Renal cortex interstitium (tissue), 11 donors: ENCODE measurements at regions not wholly inside any gene's neighbourhood (a gene's known extent, or its start where the extent isn't known, plus 50 kb on each side); places are given as distances from the start of the nearest gene placed in this dataset.
"Not testable (repeated sequence)": the region's sequence is repeated elsewhere in the genome, so short reads cannot be mapped to it uniquely, and the experiment has no call there.

Experiments used
- DNase-seq, 11 donors: peaks; one replicate each; pipeline ENCODE4 v3.0.0-alpha.2; 2013; ENCODE audit warnings: low read depth in 9 of 11, low spot score in 4 of 11; ENCODE audit errors: extremely low read depth in 1 of 11

DNA sequence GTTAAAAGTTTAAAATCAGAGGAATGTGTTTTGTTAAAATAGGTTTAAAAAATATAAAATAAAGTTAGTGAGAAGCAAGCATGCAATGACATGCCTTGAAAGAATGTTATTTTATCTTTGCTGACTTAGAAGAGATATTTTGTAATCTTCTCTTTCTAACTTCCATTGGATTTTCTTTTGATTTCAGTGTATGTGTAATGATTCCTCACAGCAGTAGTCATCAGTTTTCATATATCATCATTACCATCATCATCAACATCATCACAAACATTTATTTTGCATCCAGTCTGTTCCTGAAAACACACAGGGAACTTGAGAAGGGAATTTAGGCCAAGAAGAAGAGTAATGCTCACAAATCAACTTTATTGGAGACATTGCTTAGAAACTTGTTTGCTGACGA lies 699.6 kb downstream of the TAF11L14 start:
- DNase-seq: no peak

- DNase-seq: no peak
Measured at GRCh38 chr5:18334949-18335348, 700.7 kb downstream of the TAF11L14 start.

GRCh38 chr5:18354828-18355227 lies 720.6 kb downstream of the TAF11L14 start:
- DNase-seq: no peak

- DNase-seq: no peak
Measured at GRCh38 chr5:18357486-18357885, 723.2 kb downstream of the TAF11L14 start.

GRCh38 chr5:18366234-18366633 lies 732.0 kb downstream of the TAF11L14 start:
- DNase-seq: no peak

DNA sequence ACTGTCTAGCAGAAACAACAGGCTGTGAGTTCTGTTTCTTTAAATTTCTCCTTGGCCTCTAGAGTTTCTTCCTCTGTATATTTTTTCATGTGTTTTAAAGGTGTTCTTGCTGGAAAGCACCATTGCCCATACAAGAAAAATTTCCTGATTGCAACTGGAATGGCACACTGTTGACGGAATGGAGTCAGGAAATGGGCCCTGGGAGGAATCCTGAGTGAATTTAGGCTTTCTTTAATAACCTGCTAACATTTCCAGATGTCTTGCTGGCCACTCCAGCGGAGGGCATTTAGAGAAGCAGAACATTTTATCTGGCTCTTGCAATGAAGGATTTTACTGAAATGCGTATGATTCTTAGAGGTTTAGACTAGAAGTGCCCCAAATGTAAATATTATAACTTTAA lies 736.3 kb downstream of the TAF11L14 start:
- no peak for DNase-seq

- DNase-seq: no peak
Measured at GRCh38 chr5:18375641-18376040, 741.4 kb downstream of the TAF11L14 start.

- DNase-seq: no peak
Measured at GRCh38 chr5:18378066-18378465, 743.8 kb downstream of the TAF11L14 start.

DNA sequence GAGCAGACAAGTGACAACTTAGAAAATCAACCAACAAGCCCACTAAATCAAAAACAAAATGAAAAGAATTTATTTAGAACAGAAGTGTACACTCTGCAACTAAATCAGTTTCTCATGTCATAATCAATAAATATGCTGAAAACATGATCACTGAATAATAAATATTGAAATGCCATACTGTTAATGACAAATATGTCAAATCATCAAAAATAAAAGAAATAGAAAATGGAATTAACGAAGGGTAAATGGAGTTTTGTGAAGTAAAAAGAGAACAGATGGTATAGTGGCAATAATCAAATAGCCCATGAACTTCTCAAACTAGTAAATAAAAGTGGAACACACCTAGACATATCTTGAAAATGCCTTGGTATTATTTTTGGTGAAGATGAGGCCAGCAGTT lies 744.9 kb downstream of the TAF11L14 start:
- no peak for DNase-seq

DNA sequence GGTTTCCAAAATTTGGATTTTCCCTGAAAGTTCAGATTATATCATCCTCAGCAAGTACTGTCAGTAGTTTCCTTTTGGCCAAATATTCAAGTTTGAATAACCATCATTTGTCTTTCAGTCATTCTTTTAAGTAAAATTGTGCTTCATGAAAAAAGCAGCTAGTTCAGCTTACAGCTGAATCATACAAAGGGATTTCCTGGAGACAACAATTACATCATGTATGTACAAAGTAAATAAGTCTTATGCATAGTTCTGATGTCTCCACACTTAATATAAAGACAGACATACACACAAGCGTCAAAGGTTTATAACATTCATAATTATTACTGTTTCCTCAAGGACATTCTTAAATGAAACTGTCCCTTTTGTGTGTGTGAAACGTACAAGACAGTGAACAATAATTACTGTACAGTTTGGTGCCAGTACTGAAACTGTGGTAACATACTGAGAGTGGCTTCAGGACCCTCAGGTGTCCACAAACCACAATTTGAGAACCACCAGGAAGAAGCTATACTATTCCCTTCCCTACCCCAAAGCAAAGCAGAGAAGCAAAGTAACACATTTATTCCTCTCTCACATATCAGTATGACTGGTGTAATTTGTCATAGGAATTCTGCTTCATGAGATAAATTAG lies 746.6 kb downstream of the TAF11L14 start:
- DNase-seq: no peak

GRCh38 chr5:18393565-18394442 lies 759.5 kb downstream of the TAF11L14 start:
- peak; percentile 37 to 70 (median 50) for DNase-seq

DNA sequence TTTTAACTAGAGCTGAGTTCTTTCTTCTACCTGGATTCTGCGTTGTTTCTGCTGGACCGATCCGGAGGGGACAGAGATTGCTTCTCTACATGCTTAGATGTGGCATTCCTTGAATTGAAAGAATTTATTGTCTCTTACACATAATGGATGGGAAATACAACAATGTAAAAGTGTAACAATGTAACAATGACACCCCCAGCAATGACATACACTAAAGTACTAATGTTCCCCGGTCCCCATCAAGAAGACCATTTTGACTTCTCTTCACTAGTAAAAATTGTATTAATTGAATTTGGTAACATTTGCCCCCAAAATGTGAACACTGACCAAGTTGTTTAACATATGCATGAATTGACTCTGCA lies 760.2 kb downstream of the TAF11L14 start:
- DNase-seq: no peak

DNA sequence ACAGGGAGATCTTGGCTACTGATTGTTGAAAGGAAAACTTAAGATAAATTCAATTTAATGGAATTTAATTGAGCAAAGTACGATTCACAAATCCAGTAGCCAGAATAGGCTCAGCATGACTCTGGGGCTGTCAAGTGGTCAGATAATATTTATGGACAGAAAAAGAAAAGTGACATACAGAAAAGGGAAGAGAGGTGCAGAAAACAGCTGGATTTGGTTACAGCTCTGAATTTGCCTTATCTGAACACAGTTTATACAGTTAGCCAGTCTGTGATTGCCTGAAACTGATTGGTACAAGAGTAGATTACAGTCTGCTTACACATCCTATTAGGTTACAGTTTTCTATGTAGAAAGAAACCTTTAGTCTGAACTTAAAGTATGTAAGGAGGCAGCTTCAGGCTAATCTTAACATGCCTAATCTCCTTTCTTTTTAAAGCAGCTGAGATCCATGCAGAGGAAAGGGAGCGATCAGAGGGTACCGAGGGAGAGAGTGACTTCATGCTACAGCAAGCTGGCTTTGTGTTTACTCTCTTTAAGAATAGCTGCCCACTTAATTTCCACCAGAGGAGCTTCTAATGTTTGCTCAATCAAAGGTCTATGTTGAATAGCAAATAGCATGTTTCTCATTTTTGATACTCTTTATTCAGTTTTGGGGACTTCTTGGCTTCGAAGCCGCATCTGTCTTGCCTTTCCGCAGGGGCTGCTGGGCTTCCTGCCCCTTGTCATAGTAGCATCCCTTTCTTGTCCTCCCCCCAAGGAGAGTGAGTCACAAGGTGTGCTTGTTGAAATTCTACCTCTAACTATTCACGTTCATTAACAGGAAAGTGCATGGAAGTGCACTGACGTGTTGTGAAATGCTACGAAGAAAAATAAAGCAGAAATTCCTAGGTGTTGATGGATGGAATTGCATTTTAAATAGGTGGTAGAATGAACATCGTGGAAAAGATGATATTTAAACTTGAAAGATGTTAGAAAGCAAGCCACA lies 761.2 kb downstream of the TAF11L14 start:
- DNase-seq: no peak

DNA sequence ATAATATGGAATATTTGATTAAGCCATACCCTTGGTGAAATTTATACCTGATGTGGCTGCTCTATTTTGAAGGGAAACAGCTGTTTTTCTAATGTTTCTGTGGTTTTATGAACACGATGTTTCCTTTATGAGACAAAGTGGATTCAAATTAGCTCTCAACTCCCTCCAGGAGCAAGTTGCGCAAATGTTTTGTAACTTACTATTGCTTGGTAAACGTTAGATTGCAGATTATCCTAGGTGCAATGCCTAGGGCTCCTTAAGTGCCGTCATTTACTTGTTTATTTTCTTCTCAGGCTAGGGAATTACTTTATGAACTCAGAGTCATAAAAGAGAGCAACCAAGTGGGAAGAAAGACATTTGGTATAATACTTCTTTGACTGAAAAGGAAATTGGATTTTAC lies 763.1 kb downstream of the TAF11L14 start:
- peak in 2 of 11 donors; percentile 2 to 7 for DNase-seq

DNA sequence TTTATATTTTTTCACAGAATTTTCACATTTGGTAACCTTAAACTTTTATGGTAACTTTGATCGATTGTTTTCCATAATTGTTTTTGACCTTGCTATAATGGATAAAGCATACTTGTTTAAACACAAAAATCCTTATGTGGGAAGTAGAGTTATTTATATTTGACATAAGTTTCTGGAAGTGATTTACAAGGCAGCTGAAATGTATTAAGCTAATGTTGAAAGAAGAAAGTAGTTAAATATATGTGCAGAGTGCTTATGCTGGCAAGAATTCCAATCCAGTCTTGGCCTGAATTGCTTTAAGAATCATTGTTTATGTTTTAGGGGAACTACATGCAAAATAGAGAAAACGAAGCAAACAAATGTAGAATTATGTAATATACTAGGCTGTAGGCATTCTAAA lies 763.6 kb downstream of the TAF11L14 start:
- DNase-seq: peak; percentile 10 to 52 (median 36)

DNA sequence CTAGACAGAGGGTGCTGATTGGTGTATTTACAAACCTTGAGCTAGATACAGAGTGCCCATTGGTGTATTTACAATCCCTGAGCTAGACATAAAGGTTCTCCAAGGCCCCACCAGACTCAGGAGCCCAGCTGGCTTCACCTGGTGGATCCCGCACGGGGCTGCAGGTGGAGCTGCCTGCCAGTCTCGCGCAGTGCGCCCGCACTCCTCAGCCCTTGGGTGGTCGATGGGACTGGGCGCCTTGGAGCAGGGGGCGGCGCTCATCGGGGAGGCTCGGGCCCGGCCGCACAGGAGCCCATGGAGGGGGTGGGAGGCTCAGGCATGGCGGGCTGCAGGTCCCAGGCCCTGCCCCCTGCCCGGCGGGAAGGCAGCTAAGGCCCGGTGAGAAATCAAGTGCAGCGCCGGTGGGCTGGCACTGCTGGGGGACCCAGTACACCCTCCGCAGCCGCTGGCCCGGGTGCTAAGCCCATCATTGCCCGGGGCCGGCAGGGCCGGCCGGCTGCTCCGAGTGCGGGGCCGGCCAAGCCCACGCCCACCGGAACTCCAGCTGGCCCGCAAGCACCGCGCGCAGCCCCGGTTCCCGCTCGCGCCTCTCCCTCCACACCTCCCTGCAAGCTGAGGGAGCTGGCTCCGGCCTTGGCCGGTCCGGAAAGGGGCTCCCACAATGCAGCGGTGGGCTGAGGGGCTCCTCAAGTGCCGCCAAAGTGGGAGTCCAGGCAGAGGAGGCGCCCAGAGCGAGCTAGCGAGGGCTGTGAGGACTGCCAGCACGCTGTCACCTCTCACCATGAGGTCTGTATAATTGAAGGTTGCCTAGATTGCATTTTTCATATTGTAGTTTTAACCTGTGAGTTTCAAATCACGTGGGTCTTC lies 765.4 kb downstream of the TAF11L14 start:
- DNase-seq: not testable (repeated sequence)

DNA sequence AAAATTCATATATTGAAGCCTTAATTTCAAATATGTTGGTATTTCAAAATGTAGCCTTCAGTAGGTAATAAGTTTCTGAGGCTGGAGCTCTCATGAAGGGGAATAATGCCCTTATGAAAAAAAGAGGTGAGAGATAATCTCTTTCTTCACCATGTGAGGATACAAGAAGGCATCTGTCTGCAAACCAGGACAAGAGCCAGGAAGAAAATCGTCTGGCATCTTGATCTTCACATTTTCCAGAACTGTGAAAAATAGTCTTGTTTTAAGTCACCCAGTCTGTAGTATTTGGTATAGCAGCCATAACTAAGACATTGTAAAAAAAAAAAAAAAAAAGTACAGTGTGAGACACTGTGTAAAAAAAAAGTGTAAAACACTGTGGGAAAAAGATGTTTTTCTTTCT lies 768.9 kb downstream of the TAF11L14 start:
- DNase-seq: no peak

DNA sequence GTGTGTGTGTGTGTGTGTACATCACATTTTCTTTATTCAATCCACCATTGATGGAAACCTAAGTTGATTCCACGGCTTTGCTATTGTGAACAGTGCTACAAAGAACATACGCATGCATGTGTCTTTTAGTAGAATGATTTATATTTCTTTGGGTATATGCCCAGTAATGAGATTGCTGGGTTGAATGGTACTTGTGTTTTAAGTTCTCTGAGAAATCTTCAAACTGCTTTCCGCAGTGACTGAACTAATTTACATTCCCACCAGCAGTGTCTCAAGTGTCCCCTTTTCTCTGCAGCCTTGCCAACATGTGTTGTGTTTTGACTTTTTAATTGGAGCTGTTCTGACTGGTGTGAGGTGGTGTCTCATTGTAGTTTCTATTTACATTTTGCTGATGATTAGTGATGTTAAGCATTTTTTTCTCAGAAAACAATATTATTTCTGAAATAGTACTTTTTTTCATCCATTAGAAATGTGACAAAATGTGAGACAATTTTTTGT lies 769.7 kb downstream of the TAF11L14 start:
- DNase-seq: no peak
